Hippocampal formation (tissue), 2 donors: ENCODE measurements at regions not wholly inside any gene's neighbourhood (a gene's known extent, or its start where the extent isn't known, plus 50 kb on each side); places are given as distances from the start of the nearest gene placed in this dataset.

Experiments
- DNase-seq, 2 donors: peaks; one replicate each; lab custom pipeline; 2025; lab: John Stamatoyannopoulos, UW

DNA sequence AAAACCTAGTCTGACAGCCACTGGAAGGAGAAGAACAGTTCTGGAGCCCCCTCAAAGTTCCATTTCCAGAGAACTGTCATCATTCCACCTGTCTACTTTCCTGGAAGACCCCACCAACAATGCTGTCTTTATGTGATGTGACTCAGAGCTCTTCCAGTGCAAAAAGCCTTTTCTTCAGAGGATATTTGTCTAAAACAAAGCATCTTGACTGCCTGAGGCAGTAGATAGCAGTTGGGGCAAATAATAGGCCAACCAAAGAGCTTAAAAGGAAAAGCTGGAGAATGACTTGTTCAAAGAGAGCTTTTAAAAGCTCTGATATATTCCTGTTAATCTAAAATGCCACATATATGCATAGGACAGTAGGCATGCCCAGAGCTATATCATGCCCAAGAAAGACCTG is 62.6 kb downstream of the MIS18A start:
- no peak for DNase-seq

DNA sequence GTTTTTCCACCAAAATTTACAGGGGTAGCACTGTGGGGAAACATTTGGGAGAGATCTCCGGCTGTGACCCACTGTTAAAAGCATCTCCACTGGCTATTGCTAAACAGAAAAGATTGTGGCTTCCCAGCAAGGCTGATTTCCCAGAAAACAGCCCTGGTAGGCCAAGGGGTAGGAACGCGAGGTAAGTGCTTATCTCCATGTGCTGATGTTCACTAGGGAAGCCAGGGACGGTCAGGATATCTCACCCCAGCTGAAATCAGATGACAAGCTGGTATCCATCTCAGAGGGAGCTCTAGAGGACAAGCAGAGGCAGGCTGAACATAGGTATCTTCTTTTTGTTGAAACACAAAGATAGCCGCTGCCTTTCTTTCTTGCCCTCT is 63.6 kb downstream of the MIS18A start:
- no peak for DNase-seq

GRCh38 chr21:32214654-32215305 is 64.1 kb downstream of the MIS18A start:
- DNase-seq, result no peak

- no peak for DNase-seq
Observed at GRCh38 chr21:32212116-32212515, 66.7 kb downstream of the MIS18A start.

- DNase-seq, result no peak
Observed at GRCh38 chr21:32211306-32211705, 67.5 kb downstream of the MIS18A start.

- no peak for DNase-seq
Observed at GRCh38 chr21:32209580-32209979, 69.3 kb downstream of the MIS18A start.

DNA sequence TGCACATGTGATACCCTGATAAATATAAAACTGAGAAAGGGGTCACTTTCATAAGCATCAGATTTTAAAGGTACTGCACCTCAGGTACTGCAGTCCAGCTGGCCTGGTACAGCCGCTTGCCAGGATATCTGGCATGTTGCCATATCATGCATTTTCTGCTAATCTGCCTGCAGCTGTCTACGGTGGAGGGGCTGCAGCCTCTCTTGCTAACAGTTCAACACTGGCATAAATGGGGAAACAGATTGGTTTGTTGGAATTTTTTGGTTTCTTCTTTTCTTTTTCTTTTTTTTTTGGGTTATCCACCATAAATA is 71.5 kb downstream of the MIS18A start:
- DNase-seq, result no peak

GRCh38 chr21:32206631-32207405 is 72.0 kb downstream of the MIS18A start:
- DNase-seq, result no peak

DNA sequence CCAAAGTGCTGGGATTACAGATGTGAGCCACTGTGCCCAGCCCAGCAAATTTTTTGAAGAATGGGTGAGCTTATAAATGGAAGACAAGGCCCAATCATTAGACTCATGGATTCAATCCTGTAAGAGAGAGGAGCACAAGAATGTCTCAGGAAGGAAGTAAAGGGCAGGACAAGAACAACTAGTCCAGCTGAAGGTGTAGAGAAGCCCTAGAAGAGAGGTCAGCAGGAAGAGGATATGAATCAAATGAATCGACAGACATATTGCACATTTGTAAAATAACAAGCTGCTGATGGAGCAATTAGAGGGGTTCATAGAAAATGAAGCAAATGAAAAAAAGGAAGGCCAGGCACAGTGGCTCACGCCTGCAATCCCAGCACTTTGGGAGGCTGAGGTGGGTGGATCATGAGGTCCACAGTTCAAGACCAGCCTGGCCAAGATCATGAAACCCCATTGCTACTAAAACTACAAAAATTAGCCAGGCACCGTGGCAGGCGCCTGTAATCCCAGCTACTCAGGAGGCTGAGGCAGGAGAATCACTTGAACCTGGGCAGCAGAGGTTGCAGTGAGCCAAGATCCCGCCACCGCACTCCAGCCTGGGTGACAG is 74.9 kb downstream of the MIS18A start:
- no peak for DNase-seq

DNA sequence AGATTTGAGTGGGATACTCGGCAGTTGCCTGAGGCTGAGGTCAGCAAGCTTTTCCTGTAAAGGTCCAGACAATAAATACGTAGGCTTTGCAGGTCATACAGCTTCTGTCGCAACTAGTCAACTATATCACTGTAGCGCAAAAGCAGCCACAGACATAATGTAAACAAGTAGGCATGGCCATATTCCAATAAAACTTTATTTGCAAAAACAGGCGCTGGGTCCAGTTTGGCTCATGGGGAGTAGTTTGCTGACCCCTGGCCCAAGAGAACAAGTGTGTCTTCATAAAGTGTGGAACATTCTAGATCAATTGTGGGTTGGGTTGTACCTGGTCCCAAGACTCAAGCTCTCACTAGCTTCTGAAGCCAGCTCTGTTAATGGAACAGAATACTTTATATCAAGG is 78.8 kb downstream of the MIS18A start:
- no peak for DNase-seq

DNA sequence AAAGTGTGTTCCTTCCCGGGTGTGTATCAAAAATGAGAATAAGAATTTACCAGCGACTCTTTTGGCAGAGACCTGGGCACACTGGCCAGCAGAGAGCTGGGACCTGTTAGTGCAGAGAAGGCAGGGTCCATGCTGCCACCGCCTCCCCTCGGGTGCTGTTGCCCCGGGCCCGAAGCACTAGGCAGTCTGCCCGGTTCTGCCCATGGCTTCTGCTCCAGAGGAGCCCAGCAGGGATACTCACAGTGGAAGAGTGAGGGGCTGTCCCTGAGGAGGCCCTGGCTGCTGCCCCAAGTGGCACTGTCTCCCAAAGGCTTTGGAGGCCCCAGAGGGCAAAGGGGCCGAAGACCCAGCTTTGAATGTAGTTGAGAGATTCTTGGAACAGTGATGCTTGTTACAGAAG is 80.5 kb downstream of the MIS18A start:
- DNase-seq, result no peak

GRCh38 chr21:32197896-32198295 is 81.0 kb downstream of the MIS18A start:
- no peak for DNase-seq

DNA sequence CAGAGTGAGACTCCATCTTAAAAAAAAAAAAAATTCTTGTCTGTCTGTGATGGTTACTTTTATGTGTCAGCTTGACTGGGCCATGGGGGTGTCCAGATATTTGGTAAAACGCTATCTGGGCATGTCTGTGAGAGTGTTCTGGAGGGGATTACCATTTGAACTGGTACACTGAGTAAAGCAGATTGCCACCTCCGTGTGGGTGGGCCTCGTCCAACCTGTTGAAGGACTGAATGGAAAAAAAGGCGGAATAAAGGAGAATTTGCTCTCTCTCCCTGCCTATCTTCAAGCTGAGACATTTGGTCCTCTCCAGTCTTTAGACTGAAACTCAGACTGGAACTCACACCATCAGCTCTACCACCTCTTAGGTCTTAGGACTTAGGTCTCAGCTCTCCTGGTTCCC is 82.8 kb downstream of the MIS18A start:
- no peak for DNase-seq

DNA sequence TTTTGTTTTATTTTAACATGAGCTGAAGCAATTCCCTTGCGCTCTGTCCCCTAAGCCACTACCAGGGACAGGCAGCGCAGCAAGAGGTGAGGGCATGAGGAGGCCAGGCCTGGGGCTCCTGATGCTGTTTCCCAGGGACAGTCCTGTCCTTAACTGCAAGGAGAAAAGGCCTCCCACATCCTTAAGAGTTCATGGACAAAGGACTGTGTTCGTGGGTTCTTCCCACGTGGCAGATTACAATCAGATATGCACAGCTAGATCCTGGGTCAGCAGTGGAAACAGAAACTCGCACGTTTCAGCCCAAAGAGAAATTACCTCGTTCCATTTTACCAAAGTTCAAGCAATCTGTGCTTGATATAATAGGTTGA is 85.8 kb downstream of the MIS18A start:
- DNase-seq, result no peak

- no peak for DNase-seq
Observed at GRCh38 chr21:32192291-32193097, 86.4 kb downstream of the MIS18A start.

GRCh38 chr21:32190493-32191144 is 88.2 kb downstream of the MIS18A start:
- DNase-seq, result no peak

DNA sequence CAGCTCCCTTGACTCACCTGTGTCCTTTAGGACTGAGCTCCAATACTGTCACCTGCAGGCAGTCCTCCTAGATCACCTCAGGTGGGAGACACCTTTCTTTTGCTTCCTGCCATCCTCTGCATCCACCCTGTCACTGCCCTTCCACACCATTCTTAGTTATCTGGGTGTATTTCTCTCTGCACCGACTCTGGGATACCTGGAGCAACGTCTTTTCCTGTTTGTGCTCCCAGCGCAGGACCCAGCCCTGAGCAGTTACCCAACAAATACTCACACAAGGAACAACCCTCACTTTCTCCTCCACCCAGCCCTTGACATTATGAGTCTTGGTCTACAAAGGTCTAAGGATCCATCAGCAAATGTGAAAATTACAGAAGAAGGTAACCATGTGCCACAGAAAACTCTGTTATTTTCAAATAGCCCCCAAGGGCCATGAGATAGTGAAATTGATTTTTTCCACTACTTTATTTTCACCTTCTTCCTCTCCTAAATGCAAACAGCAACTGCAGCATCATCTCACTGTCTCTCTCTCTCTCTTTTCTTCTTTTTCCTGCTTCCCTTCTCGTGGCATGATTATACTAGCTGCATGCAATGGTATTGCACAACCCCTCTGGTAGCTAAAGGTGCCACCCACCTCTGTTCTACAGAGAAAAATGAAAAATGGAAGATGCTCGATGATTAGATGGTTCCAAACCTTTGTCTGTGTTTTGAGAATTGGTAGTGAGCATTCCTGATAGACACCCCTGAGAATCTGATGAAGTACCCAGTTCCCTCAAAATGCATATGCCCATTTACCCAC is 89.0 kb downstream of the MIS18A start:
- no peak for DNase-seq

DNA sequence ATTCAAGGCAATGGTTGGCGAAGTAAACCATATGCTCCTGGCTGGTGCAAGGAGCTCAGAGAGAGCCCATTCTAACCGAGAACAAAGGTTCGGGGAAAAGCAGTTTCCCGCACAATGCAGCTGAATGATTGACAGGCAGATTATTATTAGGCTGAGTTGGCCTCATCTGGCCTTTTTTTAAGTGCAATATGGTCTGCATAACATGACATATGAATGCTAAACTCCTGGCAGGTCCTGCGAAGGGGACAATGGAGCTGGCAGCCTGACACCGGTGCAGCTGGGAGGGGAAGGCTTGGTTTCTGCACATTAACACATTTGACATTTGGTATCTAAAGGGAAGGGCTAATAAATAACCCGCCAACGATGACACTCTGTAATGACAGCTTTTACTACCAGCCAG is 92.0 kb downstream of the MIS18A start:
- no peak for DNase-seq

DNA sequence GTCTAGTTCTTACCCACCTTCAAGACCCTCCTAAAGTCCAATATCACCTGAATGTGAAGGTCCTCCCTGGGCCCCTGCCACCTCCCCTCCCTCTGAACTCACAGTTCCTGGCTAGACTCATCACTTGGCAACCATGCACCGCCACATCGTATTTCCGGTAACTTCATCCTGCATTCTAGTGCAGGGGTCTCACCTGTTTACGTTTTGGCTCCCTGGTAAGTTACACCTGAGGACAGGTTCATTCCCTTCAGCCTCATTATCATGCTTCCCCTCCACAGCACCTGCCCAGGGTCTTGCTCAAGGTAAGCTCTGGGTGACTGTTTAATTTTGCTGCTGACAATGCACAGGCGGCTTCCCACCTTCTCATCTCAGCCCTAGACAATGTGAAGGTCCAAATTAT is 93.1 kb downstream of the MIS18A start:
- DNase-seq, result no peak

DNA sequence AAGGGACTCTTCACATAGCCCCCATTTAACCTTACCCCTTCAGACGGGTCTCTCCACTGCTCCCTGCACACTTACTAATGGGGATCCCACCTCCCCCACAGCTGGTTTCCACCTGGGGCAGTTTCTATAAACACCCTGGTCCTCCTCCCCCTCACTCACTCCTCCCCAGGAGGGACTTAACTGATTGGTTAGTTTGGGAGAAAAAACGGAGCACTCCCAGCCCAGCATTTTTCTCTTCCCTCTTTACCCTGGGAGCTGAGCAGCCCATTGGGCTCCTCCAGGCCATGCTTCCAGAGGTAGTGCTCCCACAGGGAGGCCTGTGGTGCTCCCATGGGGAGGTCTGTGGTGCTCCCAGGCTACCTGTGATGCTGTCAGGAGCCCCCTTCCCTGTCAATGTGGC is 93.7 kb downstream of the MIS18A start:
- no peak for DNase-seq

GRCh38 chr21:32184485-32184884 is 94.4 kb downstream of the MIS18A start:
- DNase-seq, result no peak
